ENCODE measurements at regions not wholly inside any gene's neighbourhood (a gene's known extent, or its start where the extent isn't known, plus 50 kb on each side); places are given as distances from the start of the nearest gene placed in this dataset.

DNA sequence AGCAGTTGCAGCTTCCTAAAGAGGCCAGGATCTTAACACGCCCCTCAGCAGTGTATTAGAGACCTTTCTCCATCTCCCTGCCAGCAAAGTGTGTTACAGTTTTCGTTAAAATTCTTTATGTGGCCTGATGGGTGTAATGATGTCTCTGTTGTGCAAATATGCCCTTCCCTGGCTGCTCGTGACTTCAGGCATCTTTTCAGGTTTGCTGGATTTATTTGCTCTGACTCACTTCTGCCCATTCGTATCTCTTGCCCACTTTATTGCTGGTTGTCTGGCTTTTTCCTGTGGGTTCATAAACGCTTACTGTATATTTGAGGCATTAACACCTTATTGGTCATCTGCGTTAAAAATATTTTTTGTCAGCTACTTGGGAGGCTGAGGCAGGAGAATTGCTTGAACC, 134.5 kb downstream of the ASB1 start:
- TF ChIP-seq CREB1 (IDR thresholded peaks at IDR 0.05; ENCODE audit: low read depth) = no peak
- no peak for TF ChIP-seq YY1 (IDR thresholded peaks at IDR 0.05; ENCODE audit: low read depth)
- TF ChIP-seq, protein P1, sequence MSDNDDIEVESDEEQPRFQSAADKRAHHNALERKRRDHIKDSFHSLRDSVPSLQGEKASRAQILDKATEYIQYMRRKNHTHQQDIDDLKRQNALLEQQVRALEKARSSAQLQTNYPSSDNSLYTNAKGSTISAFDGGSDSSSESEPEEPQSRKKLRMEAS (IDR thresholded peaks at IDR 0.05) = no peak
- TF ChIP-seq, protein P2, sequence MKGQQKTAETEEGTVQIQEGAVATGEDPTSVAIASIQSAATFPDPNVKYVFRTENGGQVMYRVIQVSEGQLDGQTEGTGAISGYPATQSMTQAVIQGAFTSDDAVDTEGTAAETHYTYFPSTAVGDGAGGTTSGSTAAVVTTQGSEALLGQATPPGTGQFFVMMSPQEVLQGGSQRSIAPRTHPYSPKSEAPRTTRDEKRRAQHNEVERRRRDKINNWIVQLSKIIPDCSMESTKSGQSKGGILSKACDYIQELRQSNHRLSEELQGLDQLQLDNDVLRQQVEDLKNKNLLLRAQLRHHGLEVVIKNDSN (IDR thresholded peaks at IDR 0.05) = no peak
- TF ChIP-seq, protein P3, sequence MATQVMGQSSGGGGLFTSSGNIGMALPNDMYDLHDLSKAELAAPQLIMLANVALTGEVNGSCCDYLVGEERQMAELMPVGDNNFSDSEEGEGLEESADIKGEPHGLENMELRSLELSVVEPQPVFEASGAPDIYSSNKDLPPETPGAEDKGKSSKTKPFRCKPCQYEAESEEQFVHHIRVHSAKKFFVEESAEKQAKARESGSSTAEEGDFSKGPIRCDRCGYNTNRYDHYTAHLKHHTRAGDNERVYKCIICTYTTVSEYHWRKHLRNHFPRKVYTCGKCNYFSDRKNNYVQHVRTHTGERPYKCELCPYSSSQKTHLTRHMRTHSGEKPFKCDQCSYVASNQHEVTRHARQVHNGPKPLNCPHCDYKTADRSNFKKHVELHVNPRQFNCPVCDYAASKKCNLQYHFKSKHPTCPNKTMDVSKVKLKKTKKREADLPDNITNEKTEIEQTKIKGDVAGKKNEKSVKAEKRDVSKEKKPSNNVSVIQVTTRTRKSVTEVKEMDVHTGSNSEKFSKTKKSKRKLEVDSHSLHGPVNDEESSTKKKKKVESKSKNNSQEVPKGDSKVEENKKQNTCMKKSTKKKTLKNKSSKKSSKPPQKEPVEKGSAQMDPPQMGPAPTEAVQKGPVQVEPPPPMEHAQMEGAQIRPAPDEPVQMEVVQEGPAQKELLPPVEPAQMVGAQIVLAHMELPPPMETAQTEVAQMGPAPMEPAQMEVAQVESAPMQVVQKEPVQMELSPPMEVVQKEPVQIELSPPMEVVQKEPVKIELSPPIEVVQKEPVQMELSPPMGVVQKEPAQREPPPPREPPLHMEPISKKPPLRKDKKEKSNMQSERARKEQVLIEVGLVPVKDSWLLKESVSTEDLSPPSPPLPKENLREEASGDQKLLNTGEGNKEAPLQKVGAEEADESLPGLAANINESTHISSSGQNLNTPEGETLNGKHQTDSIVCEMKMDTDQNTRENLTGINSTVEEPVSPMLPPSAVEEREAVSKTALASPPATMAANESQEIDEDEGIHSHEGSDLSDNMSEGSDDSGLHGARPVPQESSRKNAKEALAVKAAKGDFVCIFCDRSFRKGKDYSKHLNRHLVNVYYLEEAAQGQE (IDR thresholded peaks at IDR 0.05; ENCODE audit: low read depth) = no peak
- TF ChIP-seq FOXM1 (IDR thresholded peaks at IDR 0.05; ENCODE audit: borderline replicate concordance, low read depth) = no peak
- TF ChIP-seq RAD21 (IDR thresholded peaks at IDR 0.05; ENCODE audit: low read depth) = no peak
- TF ChIP-seq TAF1 (IDR thresholded peaks at IDR 0.05; ENCODE audit: low read depth) = no peak
- no peak for TF ChIP-seq EP300 (IDR thresholded peaks at IDR 0.05; ENCODE audit: borderline replicate concordance)
- no peak for TF ChIP-seq EGR1 (IDR thresholded peaks at IDR 0.05)
- TF ChIP-seq CEBPB (IDR thresholded peaks at IDR 0.05) = no peak
- no peak for TF ChIP-seq TEAD4 (IDR thresholded peaks at IDR 0.05)
- no peak for TF ChIP-seq ZBTB7A (IDR thresholded peaks at IDR 0.05; ENCODE audit: low read depth)

All from Ishikawa (cell line).